ENCODE measurements at regions not wholly inside any gene's neighbourhood (a gene's known extent, or its start where the extent isn't known, plus 50 kb on each side); places are given as distances from the start of the nearest gene placed in this dataset.
"Not testable (repeated sequence)": the region's sequence is repeated elsewhere in the genome, so short reads cannot be mapped to it uniquely, and the experiment has no call there.

- H3K27ac Mint-ChIP-seq: no peak overlapping the region
Observed at GRCh38 chrX:122982521-122982920, 201.6 kb upstream of the GRIA3 start.

GRCh38 chrX:123002844-123003243 is 181.2 kb upstream of the GRIA3 start:
- H3K9me3 ChIP-seq (ENCODE audit: low read length); H3K27me3 ChIP-seq (ENCODE audit: insufficient read depth, low read length, poor library complexity, severe bottlenecking); DNase-seq; H3K36me3 ChIP-seq (ENCODE audit: insufficient read depth, low read length); H3K4me3 ChIP-seq (ENCODE audit: low read length); POLR2A ChIA-PET; H3K4me1 ChIP-seq (ENCODE audit: insufficient read depth, low read length); H3K27me3 Mint-ChIP-seq; H3K36me3 Mint-ChIP-seq; H3K4me1 Mint-ChIP-seq; CTCF ChIA-PET; H3K27ac Mint-ChIP-seq; H3K4me3 Mint-ChIP-seq; H3K9me3 Mint-ChIP-seq; H3K27ac ChIP-seq (ENCODE audit: low read depth, low read length): not testable (repeated sequence)

More at GRCh38 chrX:122982521-122982920, 201.6 kb upstream of the GRIA3 start:
- H3K27me3 ChIP-seq (ENCODE audit: insufficient read depth, low read length, poor library complexity, severe bottlenecking): no peaks in the 10 kb centered on the region
- H3K4me3 ChIP-seq (ENCODE audit: low read length): no peak overlapping the region
- Mint-ChIP-seq H3K4me1 (no peaks in the 10 kb centered on the region), H3K27me3 (peaks cover 0 to 4% of the 10 kb centered on the region in 2 donors), H3K4me3 (no peak overlapping the region), H3K36me3 (no peaks in the 10 kb centered on the region), H3K9me3 (peaks cover 0 to 2% (median 0%) of the 10 kb centered on the region in 5 donors)
- H3K27ac ChIP-seq (ENCODE audit: low read depth, low read length): no peak overlapping the region
- H3K9me3 ChIP-seq (ENCODE audit: low read length): no peaks in the 10 kb centered on the region
- no peak for DNase-seq
- H3K36me3 ChIP-seq (ENCODE audit: insufficient read depth, low read length): no peaks in the 10 kb centered on the region
- POLR2A ChIA-PET: no interaction called here
- no peaks in the 10 kb centered on the region for H3K4me1 ChIP-seq (ENCODE audit: insufficient read depth, low read length)
- CTCF ChIA-PET: no interaction called here

GRCh38 chrX:123013141-123013540 is 170.9 kb upstream of the GRIA3 start:
- H3K4me1 Mint-ChIP-seq: no peaks in the 10 kb centered on the region
- no peaks in the 10 kb centered on the region for H3K36me3 Mint-ChIP-seq
- H3K9me3 Mint-ChIP-seq: peaks cover 0 to 5% (median 2%) of the 10 kb centered on the region in 5 donors
- POLR2A ChIA-PET: no interaction called here
- Histone ChIP-seq H3K4me3 (ENCODE audit: low read length) (no peak overlapping the region), H3K36me3 (ENCODE audit: insufficient read depth, low read length) (no peaks in the 10 kb centered on the region), H3K4me1 (ENCODE audit: insufficient read depth, low read length) (no peaks in the 10 kb centered on the region), H3K9me3 (ENCODE audit: low read length) (no peaks in the 10 kb centered on the region), H3K27me3 (ENCODE audit: insufficient read depth, low read length, poor library complexity, severe bottlenecking) (no peaks in the 10 kb centered on the region), H3K27ac (ENCODE audit: low read depth, low read length) (no peak overlapping the region)
- CTCF ChIA-PET: no interaction called here
- H3K27me3 Mint-ChIP-seq: no peaks in the 10 kb centered on the region
- DNase-seq: no peak
- H3K4me3 Mint-ChIP-seq: no peak overlapping the region
- no peak overlapping the region for H3K27ac Mint-ChIP-seq

DNA sequence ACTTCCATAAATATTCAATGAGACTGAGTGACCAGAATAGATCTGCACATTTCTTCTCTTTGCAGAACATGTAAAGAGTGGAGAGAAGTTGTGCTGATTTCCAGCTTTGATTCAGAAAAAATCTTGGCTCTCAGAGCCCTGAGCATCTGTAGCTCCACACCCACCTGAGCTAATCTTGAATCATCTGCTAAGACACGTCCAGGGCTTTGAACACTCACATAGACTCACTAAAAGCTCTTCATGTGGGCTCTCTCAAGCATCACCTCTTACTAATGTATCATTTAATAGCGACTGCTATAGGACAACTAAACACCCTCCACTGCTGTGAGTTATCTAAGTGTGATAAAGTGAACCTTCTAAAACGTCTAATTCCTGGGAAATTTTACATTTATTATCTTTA is 147.7 kb upstream of the GRIA3 start:
- Mint-ChIP-seq H3K4me3 (no peak overlapping the region), H3K4me1 (no peaks in the 10 kb centered on the region), H3K27me3 (peaks cover 0 to 2% of the 10 kb centered on the region in 2 donors), H3K27ac (no peak overlapping the region), H3K36me3 (no peaks in the 10 kb centered on the region), H3K9me3 (no peaks in the 10 kb centered on the region)
- Histone ChIP-seq H3K9me3 (ENCODE audit: low read length) (no peaks in the 10 kb centered on the region), H3K27me3 (ENCODE audit: insufficient read depth, low read length, poor library complexity, severe bottlenecking) (no peaks in the 10 kb centered on the region), H3K4me1 (ENCODE audit: insufficient read depth, low read length) (no peaks in the 10 kb centered on the region), H3K27ac (ENCODE audit: low read depth, low read length) (no peak overlapping the region), H3K36me3 (ENCODE audit: insufficient read depth, low read length) (no peaks in the 10 kb centered on the region), H3K4me3 (ENCODE audit: low read length) (no peak overlapping the region)
- POLR2A ChIA-PET: no interaction called here
- DNase-seq: no peak
- CTCF ChIA-PET: no interaction called here

DNA sequence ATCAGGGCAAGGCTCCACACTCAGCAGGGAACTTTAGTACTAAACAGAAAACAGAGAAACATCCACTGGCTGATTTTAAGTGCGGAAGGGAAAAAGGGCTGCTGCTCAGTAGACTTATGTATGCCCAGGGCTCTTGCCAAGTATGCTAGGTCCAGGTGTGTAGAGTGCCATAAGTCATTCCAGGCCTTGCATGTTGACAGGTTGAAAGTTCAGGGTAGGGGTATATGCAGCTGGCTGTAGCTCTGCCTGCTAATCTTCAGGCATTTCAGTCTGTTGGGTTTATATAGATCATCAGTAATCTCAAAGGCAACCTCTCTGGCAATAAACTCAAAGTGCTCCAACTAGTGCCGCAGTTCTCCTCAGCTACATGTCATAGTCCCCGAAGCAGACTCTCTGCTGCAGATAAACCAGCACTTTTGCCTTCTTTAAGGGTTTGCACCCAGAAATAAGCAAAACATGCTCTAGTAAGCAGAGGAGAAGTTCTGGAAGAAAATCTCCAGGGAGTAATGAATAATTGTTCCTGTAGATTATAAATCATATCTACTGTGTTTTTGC is 134.9 kb upstream of the GRIA3 start:
- H3K36me3 Mint-ChIP-seq: no peaks in the 10 kb centered on the region
- no peak for DNase-seq
- H3K27ac ChIP-seq (ENCODE audit: low read depth, low read length): no peak overlapping the region
- no peak overlapping the region for H3K27ac Mint-ChIP-seq
- ChIA-PET POLR2A (no interaction called here), CTCF (no interaction called here)
- no peaks in the 10 kb centered on the region for H3K27me3 Mint-ChIP-seq
- H3K27me3 ChIP-seq (ENCODE audit: insufficient read depth, low read length, poor library complexity, severe bottlenecking): no peaks in the 10 kb centered on the region
- peaks cover 0 to 3% (median 2%) of the 10 kb centered on the region in 5 donors for H3K9me3 Mint-ChIP-seq
- H3K9me3 ChIP-seq (ENCODE audit: low read length): no peaks in the 10 kb centered on the region
- no peak overlapping the region for H3K4me3 Mint-ChIP-seq
- no peaks in the 10 kb centered on the region for H3K36me3 ChIP-seq (ENCODE audit: insufficient read depth, low read length)
- H3K4me1 Mint-ChIP-seq: no peaks in the 10 kb centered on the region
- H3K4me3 ChIP-seq (ENCODE audit: low read length): no peak overlapping the region
- no peaks in the 10 kb centered on the region for H3K4me1 ChIP-seq (ENCODE audit: insufficient read depth, low read length)

GRCh38 chrX:123060986-123061385 is 123.1 kb upstream of the GRIA3 start:
- Mint-ChIP-seq H3K36me3 (no peaks in the 10 kb centered on the region), H3K4me3 (no peak overlapping the region), H3K4me1 (no peaks in the 10 kb centered on the region), H3K9me3 (peaks cover 0 to 13% (median 0%) of the 10 kb centered on the region in 5 donors), H3K27me3 (peaks cover 0 to 1% of the 10 kb centered on the region in 2 donors), H3K27ac (no peak overlapping the region)
- DNase-seq: no peak
- no peak overlapping the region for H3K27ac ChIP-seq (ENCODE audit: low read depth, low read length)
- ChIA-PET CTCF (no interaction called here), POLR2A (no interaction called here)
- no peaks in the 10 kb centered on the region for H3K27me3 ChIP-seq (ENCODE audit: insufficient read depth, low read length, poor library complexity, severe bottlenecking)
- no peaks in the 10 kb centered on the region for H3K4me1 ChIP-seq (ENCODE audit: insufficient read depth, low read length)
- H3K4me3 ChIP-seq (ENCODE audit: low read length): no peak overlapping the region
- H3K9me3 ChIP-seq (ENCODE audit: low read length): no peaks in the 10 kb centered on the region
- H3K36me3 ChIP-seq (ENCODE audit: insufficient read depth, low read length): no peaks in the 10 kb centered on the region

- Histone ChIP-seq H3K9me3 (ENCODE audit: low read length) (no peaks in the 10 kb centered on the region), H3K4me3 (ENCODE audit: low read length) (no peak overlapping the region), H3K27ac (ENCODE audit: low read depth, low read length) (no peak overlapping the region), H3K27me3 (ENCODE audit: insufficient read depth, low read length, poor library complexity, severe bottlenecking) (no peaks in the 10 kb centered on the region), H3K4me1 (ENCODE audit: insufficient read depth, low read length) (no peaks in the 10 kb centered on the region), H3K36me3 (ENCODE audit: insufficient read depth, low read length) (no peaks in the 10 kb centered on the region)
- Mint-ChIP-seq H3K27me3 (peaks cover 0 to 1% of the 10 kb centered on the region in 2 donors), H3K36me3 (no peaks in the 10 kb centered on the region), H3K9me3 (peaks cover 0 to 15% (median 0%) of the 10 kb centered on the region in 5 donors), H3K4me1 (no peaks in the 10 kb centered on the region), H3K27ac (no peak overlapping the region), H3K4me3 (no peak overlapping the region)
- ChIA-PET CTCF (no interaction called here), POLR2A (no interaction called here)
- no peak for DNase-seq
Observed at GRCh38 chrX:123064053-123064452, 120.0 kb upstream of the GRIA3 start.

GRCh38 chrX:123072686-123073385 is 111.2 kb upstream of the GRIA3 start:
- Mint-ChIP-seq H3K27me3 (peaks cover 0 to 3% of the 10 kb centered on the region in 2 donors), H3K9me3 (peaks cover 0 to 5% (median 0%) of the 10 kb centered on the region in 5 donors), H3K4me1 (no peaks in the 10 kb centered on the region), H3K27ac (no peak overlapping the region), H3K36me3 (no peaks in the 10 kb centered on the region), H3K4me3 (no peak overlapping the region)
- POLR2A ChIA-PET: no interaction called here
- Histone ChIP-seq H3K27ac (ENCODE audit: low read depth, low read length) (no peak overlapping the region), H3K4me1 (ENCODE audit: insufficient read depth, low read length) (no peaks in the 10 kb centered on the region), H3K9me3 (ENCODE audit: low read length) (no peaks in the 10 kb centered on the region), H3K27me3 (ENCODE audit: insufficient read depth, low read length, poor library complexity, severe bottlenecking) (no peaks in the 10 kb centered on the region), H3K36me3 (ENCODE audit: insufficient read depth, low read length) (no peaks in the 10 kb centered on the region), H3K4me3 (ENCODE audit: low read length) (no peak overlapping the region)
- CTCF ChIA-PET: no interaction called here
- DNase-seq: no peak
